GM19043 (cell line): ENCODE measurements at regions not wholly inside any gene's neighbourhood (a gene's known extent, or its start where the extent isn't known, plus 50 kb on each side); places are given as distances from the start of the nearest gene placed in this dataset.

ENCODE experiments used
- ATAC-seq: cut with Tn5 transposase; IDR thresholded peaks from one replicate; pipeline ENCODE4 v1.9.1; 2021; ENCODE audit warnings: low read depth; ENCODE audit not compliant: unreplicated experiment

DNA sequence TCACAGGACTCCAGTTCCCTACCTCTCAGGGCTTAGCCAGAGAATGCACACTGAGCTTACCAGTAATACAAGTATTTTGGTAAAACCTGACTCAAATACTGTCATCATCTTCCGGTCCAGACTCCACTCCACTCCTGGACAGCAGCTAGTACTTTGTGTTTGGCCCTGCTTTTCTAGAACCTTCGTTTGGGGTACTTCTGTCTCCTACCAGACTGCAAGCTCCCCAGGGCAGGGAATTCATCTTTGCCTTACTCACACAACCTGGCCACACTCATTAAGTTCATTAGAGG is 108.9 kb upstream of the CDC42EP3 start:
- ATAC-seq, result no peak

GRCh38 chr2:37781028-37781427 is 109.6 kb upstream of the CDC42EP3 start:
- ATAC-seq, result no peak

DNA sequence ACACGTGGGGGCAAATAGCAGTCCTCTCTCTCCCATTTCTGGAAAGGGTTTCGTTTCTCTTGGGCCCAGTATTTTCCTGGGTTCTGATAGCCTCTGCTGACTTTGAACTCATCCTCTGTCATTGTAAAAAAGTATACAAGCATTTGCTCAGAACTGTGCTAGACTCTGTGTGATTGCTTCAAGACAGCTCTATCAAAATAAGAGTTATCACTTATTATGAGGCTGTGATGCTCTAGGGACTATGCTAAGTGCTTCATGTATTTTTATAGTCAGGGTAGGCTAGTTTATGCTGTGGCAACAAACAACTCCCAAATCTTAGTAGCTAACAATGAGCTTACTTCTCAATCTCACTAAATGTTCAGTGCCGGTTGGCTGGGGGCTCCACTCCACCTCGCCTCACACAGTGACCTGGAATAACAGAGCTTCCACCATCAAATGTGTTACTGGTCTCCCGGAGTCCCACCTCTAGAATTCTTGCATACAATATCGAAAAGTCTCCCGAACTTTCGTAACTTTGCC is 110.8 kb upstream of the CDC42EP3 start:
- no peak for ATAC-seq

DNA sequence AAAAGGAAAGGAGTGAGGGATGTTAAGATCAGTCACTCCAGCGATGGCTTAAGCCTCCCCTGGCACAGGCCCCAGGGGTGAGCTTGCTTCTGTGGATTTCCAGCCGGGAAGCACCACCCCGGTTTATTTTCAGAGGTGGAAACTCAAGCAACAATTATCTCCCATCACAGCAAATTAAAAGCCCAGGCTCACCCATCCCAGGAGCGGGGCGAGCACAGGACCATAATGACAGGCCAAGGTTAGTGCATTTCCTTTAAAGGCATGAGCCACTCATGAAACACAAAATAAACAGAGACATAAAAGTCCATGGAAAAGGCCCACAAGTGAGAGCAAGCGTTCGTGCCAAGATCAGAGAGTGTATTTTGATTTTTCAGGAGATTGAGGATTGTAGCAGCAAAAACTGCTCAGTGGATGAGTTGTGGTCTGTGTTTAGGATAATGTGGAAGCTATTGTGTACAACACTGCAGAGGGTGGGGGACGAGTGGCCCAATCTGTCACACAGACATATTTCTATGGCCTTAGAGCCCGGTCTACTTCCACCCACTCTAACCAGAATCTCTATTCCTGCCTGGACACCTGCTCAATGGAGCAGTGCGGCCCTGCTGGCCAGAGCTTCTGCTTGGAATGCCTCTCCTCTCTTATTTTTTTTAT is 111.4 kb upstream of the CDC42EP3 start:
- ATAC-seq, result no peak

- ATAC-seq, result no peak
Observed at GRCh38 chr2:37783545-37783944, 112.1 kb upstream of the CDC42EP3 start.

- ATAC-seq, result no peak
Observed at GRCh38 chr2:37784071-37784758, 112.8 kb upstream of the CDC42EP3 start.

DNA sequence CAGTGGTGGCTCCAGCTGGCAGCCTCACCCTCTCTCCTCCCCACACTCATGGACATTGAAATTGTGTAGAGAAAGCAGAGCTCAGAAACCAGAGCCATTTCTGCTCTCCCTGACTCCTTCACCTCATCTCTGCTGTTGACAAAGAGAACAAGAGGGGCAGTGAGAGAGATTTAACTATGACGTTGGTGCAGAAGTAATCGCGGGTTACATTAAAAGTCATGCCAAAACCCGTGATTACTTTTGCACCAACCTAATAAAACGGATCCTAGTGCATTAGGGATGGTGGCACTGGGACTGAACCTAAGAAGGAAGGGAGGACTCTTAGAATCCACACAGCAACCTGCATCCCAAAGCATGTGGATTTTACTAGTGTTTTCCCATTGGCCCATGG is 113.3 kb upstream of the CDC42EP3 start:
- no peak for ATAC-seq

GRCh38 chr2:37786191-37786698 is 114.8 kb upstream of the CDC42EP3 start:
- ATAC-seq, result no peak

DNA sequence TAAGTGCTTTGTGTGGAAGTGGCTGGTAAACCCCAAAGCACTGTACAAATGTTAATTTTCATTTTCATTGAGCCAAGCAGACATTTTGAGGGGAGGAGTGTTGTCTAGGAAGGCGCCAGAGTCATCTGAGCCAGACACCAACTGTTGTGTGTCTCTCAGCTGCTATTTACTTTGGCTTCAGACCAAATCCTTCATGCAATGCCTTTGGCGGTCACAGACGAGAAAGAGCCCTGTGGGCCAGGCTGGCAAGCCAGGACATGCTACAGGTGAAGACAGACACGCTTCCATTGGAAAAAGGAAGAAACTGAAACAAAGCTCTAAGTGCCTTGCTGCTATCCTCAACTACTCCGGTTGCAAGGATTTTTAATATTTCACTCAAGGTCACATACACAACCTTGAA is 115.4 kb upstream of the CDC42EP3 start:
- no peak for ATAC-seq

DNA sequence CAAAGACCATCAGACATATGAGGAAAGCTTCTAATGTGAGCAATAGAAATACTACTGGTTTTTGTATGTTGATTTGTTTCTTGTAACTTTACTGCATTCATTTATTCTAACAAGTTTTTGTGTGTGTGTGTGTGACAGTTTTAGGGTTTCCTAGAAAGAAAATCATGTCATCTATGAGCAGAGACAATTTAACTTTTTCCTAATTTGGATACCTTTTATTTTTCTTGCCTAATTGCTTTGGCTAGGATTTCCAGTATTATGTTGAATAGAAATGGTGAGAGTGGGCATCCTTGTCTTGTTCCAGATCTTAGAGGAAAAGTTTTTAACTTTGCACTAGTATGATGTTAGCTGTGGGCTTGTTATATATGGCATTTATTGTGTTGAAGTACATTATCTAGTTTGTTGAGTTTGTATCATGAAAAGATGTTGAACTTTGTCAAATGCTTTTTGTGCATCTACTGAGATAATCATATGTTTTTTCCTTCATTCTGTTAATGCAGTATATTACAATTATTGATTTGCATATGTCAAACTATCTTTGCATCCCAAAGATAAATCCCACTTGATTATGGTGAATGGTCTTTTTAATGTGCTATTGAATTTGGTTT is 117.3 kb upstream of the CDC42EP3 start:
- ATAC-seq, result no peak

DNA sequence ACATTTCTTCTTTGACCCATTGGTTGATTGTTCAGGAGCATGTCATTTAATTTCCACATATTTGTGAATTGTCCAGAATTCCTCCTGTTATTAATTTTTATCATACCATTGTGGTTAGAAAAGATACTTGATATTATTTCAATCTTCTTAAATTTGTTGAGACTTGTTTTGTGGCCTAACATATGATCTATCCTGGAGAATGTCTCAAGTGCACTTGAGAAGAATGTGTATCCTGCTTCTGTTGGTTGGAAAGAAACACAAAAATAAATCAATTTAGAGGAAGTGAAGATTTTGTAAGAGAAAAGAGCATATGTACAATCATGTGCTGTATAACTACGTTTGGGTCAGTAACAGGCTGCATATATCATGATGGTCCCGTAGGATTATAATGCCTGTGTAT is 118.6 kb upstream of the CDC42EP3 start:
- ATAC-seq, result no peak

DNA sequence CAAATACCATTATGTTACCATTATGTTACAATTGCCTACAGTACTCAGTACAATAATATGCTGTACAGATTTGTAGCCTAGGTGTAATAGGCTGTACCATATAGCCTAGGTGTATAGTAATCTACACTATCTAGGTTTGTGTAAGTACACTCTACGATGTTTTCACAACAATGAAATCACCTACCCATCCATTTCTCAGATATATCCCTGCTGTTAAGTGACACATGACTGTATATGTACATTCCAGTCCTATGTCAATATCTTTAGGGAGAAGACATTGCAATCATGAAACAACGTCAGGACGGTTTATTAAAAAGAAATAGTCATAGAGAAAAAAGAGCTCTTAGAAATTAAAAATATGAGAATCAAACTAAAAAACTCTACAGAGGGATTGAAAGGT is 119.0 kb upstream of the CDC42EP3 start:
- no peak for ATAC-seq

DNA sequence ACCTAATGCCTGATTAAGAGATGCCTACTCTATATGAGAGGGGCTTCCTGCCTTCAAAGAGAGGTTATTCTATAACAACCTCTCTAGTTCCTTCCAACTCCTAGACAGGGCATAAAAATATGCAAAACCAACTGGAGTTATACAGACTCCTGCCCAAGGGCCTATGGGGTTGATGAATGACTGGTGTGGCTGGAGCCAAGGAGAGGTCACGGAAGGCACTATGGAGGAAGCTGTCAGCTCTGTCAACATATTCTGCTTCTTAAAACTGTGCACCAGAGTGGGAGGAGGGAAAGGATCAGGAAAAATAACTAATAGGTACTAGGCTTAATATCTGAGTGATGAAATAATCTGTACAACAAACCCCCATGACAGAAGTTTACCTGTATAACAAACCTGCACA is 120.9 kb upstream of the CDC42EP3 start:
- ATAC-seq, result no peak

DNA sequence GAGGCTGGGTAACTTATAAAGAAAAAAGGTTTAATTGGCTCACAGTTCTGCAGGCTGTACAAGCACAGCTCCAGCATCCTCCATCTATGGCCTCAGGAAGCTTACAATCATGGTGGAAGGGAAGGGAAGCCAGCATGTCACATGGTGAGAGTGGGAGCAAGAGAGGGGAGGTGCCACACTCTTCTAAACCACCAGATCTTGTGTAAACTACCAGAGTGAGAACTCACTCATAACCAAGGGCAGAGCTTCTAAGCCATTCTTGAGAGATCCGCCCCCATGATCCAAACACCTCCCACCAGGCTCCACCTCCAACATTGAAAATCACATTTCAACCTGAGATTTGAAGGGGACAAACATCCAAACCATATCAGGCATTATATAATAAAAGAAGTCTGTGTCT is 121.6 kb upstream of the CDC42EP3 start:
- ATAC-seq, result no peak

DNA sequence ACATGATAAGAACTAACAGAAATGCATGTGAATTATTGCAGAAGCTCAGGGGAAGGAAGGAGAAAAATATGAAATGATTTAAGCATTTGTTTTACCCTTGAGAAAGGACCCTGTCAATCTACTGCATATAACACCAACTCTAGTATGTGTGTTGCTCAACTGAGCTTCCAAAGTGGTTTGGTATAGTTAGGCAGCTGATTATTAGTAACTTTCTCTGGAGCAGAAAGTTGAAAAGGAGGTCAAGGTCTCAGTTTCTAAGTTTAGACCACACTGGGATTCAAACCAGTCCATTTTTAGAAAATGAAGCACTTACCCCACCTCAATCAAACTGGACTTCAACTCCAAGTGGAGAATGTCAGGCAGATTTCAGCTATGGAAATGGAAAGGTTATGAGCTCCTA is 123.3 kb upstream of the CDC42EP3 start:
- ATAC-seq, result no peak

- ATAC-seq, result no peak
Observed at GRCh38 chr2:37795456-37795855, 124.0 kb upstream of the CDC42EP3 start.

GRCh38 chr2:37795938-37796337 is 124.5 kb upstream of the CDC42EP3 start:
- ATAC-seq, result no peak

GRCh38 chr2:37796481-37796880 is 125.0 kb upstream of the CDC42EP3 start:
- no peak for ATAC-seq

GRCh38 chr2:37797081-37797480 is 125.6 kb upstream of the CDC42EP3 start:
- ATAC-seq, result no peak

- ATAC-seq, result no peak
Observed at GRCh38 chr2:37798315-37799005, 126.6 kb upstream of the RMDN2 start.

DNA sequence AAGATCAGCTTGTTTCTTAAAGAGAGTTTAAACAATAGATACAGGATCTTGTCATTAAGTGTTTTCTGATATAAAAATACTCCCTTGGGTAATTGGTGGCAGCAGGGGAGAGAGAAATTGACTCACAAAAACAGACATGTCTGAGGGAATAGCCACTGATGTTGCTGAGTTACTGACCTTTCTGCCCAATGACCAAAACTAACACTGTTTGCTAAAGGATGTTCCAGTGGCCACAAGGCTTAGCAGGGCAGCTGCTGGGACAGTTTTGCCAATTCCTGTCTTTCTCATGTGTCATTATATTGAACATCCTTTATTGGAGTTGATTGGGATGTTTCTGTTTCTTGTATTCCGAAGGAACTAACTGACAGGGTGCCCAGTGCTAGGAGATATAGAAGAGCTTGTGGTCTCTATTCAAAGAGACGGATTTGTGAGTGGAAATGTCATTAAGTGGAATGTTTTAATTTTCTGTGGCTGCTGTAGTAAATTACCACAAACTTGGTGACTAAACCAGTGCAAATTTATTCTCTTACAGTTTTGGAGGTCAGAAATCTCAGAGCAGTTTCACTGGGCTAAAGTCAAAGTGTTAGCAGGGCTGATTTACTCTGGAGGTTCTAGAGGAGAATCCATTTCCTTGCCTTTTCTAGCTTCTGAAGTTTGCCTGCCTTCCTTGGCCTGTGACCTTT is 124.8 kb upstream of the RMDN2 start:
- ATAC-seq, result no peak
